Lower leg skin (tissue), 3 donors: ENCODE measurements at regions not wholly inside any gene's neighbourhood (a gene's known extent, or its start where the extent isn't known, plus 50 kb on each side); places are given as distances from the start of the nearest gene placed in this dataset.

Experiments used
- POLR2A ChIP-seq, 2 donors: fragments of 450-650 bp; IDR thresholded peaks; one replicate each; pipeline ENCODE4 v1.6.1; 2016 to 2017; ENCODE audit warnings: antibody characterized with exemption in 2 of 2, mild to moderate bottlenecking in 1 of 2, moderate library complexity in 1 of 2
- TF ChIP-seq, protein P1 (sequence below), 3 donors: fragments of 450-650 bp; IDR thresholded peaks; one replicate each; pipeline ENCODE4 v1.5.1; 2016; ENCODE audit warnings: antibody characterized with exemption in 3 of 3, mild to moderate bottlenecking in 3 of 3, moderate library complexity in 2 of 3

DNA sequence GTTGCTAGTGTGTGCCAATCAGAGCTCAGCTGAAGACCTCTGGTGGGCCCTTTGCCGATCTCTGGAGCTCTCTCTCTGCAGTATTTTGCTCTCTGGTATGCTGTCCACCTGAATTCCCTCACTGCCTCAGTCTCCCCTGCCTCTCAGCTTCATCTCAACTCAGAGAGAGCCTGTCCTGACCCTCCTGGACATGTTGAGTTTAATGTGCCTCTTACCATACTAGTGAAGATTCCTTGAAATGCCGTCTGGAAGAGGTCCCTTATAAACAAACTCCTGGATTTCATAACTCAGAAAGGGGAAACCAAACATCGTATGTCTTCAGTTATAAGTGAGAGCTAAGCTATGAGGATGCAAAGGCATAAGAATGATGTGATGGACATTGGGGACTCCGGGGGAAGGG is 231.1 kb upstream of the ZNF217 start:
- TF ChIP-seq, protein P1, sequence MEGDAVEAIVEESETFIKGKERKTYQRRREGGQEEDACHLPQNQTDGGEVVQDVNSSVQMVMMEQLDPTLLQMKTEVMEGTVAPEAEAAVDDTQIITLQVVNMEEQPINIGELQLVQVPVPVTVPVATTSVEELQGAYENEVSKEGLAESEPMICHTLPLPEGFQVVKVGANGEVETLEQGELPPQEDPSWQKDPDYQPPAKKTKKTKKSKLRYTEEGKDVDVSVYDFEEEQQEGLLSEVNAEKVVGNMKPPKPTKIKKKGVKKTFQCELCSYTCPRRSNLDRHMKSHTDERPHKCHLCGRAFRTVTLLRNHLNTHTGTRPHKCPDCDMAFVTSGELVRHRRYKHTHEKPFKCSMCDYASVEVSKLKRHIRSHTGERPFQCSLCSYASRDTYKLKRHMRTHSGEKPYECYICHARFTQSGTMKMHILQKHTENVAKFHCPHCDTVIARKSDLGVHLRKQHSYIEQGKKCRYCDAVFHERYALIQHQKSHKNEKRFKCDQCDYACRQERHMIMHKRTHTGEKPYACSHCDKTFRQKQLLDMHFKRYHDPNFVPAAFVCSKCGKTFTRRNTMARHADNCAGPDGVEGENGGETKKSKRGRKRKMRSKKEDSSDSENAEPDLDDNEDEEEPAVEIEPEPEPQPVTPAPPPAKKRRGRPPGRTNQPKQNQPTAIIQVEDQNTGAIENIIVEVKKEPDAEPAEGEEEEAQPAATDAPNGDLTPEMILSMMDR (IDR thresholded peaks at IDR 0.05), result no peak
- TF ChIP-seq POLR2A (IDR thresholded peaks at IDR 0.05), result no peak
